HEK293T (cell line): ENCODE measurements at regions not wholly inside any gene's neighbourhood (a gene's known extent, or its start where the extent isn't known, plus 50 kb on each side); places are given as distances from the start of the nearest gene placed in this dataset.

Experiments used
- BHLHE40 ChIP-seq: fragments of 450-650 bp; IDR thresholded peaks from 2 replicates; pipeline ENCODE4 v1.6.1; 2016; ENCODE audit warnings: mild to moderate bottlenecking, moderate library complexity, borderline replicate concordance
- FOXA1 ChIP-seq: fragments of 450-650 bp; IDR thresholded peaks from 2 replicates; pipeline ENCODE4 v1.6.1; 2016; ENCODE audit warnings: mild to moderate bottlenecking
- FOXK2 ChIP-seq: fragments of 450-650 bp; IDR thresholded peaks from 2 replicates; pipeline ENCODE4 v1.6.1; 2016; ENCODE audit warnings: mild to moderate bottlenecking
- FOXM1 ChIP-seq: fragments of 450-650 bp; IDR thresholded peaks from 2 replicates; pipeline ENCODE4 v1.6.1; 2017; ENCODE audit warnings: mild to moderate bottlenecking, borderline replicate concordance
- L3MBTL2 ChIP-seq: fragments of 450-650 bp; conservative IDR thresholded peaks from 2 replicates; pipeline ENCODE4 v1.6.1; 2016; ENCODE audit warnings: mild to moderate bottlenecking
- LEF1 ChIP-seq: fragments of 450-650 bp; IDR thresholded peaks from 2 replicates; pipeline ENCODE4 v1.6.1; 2017; ENCODE audit warnings: mild to moderate bottlenecking, borderline replicate concordance
- SP1 ChIP-seq: fragments of 450-650 bp; IDR thresholded peaks from 2 replicates; pipeline ENCODE4 v1.6.1; 2017
- SUZ12 ChIP-seq: fragments of 450-650 bp; IDR thresholded peaks from 2 replicates; pipeline ENCODE4 v1.6.1; 2016; ENCODE audit warnings: mild to moderate bottlenecking
- ZNF384 ChIP-seq: fragments of 450-650 bp; IDR thresholded peaks from 2 replicates; pipeline ENCODE4 v1.6.1; 2016

DNA sequence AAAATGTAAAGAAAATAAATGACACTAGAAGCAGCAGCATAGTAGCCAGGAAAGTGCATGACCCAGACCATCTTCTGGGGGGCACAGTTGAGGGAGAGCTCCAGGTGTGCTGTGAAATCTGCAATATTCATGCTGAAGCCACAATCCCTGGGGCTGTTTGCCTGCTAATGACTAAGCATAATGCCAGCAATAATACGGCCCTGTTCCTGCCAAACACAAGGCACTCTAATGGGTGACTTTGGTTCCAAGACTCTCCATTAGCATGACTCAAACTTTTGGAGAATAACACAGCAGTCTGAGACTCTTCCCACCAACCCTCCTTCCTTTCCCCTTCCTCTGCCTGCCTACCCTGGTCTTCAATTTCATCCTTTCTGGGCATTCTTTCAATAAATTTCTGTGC is 77.9 kb upstream of the DOCK10 start:
- no peak for TF ChIP-seq SUZ12
- TF ChIP-seq BHLHE40: no peak
- TF ChIP-seq FOXM1: no peak
- TF ChIP-seq L3MBTL2: no peak
- no peak for TF ChIP-seq ZNF384
- TF ChIP-seq FOXK2: no peak
- TF ChIP-seq SP1: no peak
- no peak for TF ChIP-seq FOXA1
- TF ChIP-seq LEF1: no peak
